ENCODE measurements at regions not wholly inside any gene's neighbourhood (a gene's known extent, or its start where the extent isn't known, plus 50 kb on each side); places are given as distances from the start of the nearest gene placed in this dataset.

DNA sequence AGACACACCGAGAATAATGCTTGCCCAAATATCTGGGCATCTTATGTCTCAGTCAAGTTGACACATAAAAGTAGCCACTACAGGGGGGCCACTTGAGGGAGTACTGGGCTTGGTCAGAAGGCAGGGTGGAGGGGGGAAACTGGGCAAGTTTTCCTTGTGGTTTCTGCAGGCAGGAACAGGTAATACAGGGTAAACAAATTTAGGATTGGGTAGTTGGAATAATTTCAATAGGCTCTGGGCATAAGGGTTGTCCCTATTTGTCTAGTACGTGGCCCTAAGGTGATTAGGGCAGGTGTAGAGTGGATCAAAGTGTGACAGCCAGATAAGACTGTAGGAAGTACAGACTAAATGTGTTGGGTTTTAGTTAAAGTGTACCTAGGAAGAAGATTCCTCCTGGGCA lies 353.1 kb downstream of the TLE4 start:
- H3K4me1 ChIP-seq: no peaks in the 10 kb centered on the region
- no peak for DNase-seq
- ATAC-seq: no peak
- H3K27ac ChIP-seq: no peak overlapping the region
- WGBS, 3 donors: 52 to 81% (median 64%) methylated on average over 2 of the region's 2 CpGs
- H3K9me3 ChIP-seq: no peaks in the 10 kb centered on the region
- intact Hi-C loops (cut with DNase I): no loop called here
- no peaks in the 10 kb centered on the region for H3K27me3 ChIP-seq (ENCODE audit: insufficient read depth in 3 of 3, low read length in 2 of 3)
- TF ChIP-seq, protein P1, sequence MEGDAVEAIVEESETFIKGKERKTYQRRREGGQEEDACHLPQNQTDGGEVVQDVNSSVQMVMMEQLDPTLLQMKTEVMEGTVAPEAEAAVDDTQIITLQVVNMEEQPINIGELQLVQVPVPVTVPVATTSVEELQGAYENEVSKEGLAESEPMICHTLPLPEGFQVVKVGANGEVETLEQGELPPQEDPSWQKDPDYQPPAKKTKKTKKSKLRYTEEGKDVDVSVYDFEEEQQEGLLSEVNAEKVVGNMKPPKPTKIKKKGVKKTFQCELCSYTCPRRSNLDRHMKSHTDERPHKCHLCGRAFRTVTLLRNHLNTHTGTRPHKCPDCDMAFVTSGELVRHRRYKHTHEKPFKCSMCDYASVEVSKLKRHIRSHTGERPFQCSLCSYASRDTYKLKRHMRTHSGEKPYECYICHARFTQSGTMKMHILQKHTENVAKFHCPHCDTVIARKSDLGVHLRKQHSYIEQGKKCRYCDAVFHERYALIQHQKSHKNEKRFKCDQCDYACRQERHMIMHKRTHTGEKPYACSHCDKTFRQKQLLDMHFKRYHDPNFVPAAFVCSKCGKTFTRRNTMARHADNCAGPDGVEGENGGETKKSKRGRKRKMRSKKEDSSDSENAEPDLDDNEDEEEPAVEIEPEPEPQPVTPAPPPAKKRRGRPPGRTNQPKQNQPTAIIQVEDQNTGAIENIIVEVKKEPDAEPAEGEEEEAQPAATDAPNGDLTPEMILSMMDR (IDR thresholded peaks at IDR 0.05): no peak
- H3K36me3 ChIP-seq (ENCODE audit: insufficient read depth in 1 of 2, low read depth in 1 of 2): no peaks in the 10 kb centered on the region
- no peak overlapping the region for H3K4me3 ChIP-seq

DNA sequence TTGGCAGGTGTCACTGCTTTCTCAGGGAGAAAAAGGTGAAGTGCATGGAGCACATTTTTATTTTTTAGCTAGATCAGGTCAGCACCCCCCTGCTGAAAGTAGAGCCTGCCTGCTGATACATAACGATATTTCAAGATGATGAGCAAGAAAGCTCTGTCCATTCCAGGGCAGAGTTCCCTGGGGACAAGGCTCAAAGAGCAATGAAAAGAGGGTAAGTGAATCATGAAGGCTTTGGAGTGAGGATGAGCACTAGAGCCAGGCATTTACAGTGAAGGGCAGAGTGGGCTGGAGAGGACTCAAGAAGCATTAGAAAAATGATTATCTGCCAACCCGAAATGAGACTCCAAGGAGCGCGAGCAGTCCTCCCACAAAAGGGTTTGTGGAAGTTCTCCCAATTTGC lies 345.7 kb downstream of the TLE4 start:
- TF ChIP-seq, protein P1 (IDR thresholded peaks at IDR 0.05): no peak
- H3K27me3 ChIP-seq (ENCODE audit: insufficient read depth in 3 of 3, low read length in 2 of 3): no peaks in the 10 kb centered on the region
- no peaks in the 10 kb centered on the region for H3K36me3 ChIP-seq (ENCODE audit: insufficient read depth in 1 of 2, low read depth in 1 of 2)
- WGBS, 3 donors: 26 to 66% (median 42%) methylated on average over 4 of the region's 4 CpGs
- H3K9me3 ChIP-seq: no peaks in the 10 kb centered on the region
- peak; percentile 48 to 86 (median 84) for ATAC-seq
- intact Hi-C loops (cut with DNase I): no loop called here
- H3K4me1 ChIP-seq: no peaks in the 10 kb centered on the region
- no peak overlapping the region for H3K27ac ChIP-seq
- DNase-seq: no peak
- no peak overlapping the region for H3K4me3 ChIP-seq

DNA sequence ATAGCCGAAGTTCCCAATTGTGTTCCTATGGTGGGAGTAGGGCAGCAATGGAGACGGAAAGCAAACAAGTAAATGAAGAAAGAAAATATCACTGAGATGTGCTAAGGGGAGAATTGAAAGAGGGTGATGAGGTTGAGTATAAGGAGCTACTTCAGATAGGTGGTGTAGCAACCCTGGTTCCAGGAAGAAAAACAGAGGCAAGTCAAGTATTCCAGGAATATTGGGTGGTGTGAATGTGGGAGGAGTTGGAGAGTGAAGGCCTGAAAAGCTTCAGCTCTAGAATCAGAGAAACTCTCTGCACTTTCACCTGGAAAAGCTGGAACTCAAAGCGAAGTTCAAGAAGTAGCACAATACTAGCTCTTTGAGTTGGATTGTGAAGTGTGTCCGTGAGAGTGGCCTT lies 342.1 kb downstream of the TLE4 start:
- DNase-seq: no peak
- Histone ChIP-seq H3K4me1 (no peaks in the 10 kb centered on the region), H3K36me3 (ENCODE audit: insufficient read depth in 1 of 2, low read depth in 1 of 2) (no peaks in the 10 kb centered on the region), H3K27ac (no peak overlapping the region), H3K4me3 (no peak overlapping the region), H3K9me3 (no peaks in the 10 kb centered on the region), H3K27me3 (ENCODE audit: insufficient read depth in 3 of 3, low read length in 2 of 3) (no peaks in the 10 kb centered on the region)
- 96 to 99% (median 96%) methylated on average over 4 of the region's 4 CpGs for WGBS, 3 donors
- no peak for ATAC-seq
- TF ChIP-seq, protein P1 (IDR thresholded peaks at IDR 0.05): no peak
- intact Hi-C loops (cut with DNase I): no loop called here

DNA sequence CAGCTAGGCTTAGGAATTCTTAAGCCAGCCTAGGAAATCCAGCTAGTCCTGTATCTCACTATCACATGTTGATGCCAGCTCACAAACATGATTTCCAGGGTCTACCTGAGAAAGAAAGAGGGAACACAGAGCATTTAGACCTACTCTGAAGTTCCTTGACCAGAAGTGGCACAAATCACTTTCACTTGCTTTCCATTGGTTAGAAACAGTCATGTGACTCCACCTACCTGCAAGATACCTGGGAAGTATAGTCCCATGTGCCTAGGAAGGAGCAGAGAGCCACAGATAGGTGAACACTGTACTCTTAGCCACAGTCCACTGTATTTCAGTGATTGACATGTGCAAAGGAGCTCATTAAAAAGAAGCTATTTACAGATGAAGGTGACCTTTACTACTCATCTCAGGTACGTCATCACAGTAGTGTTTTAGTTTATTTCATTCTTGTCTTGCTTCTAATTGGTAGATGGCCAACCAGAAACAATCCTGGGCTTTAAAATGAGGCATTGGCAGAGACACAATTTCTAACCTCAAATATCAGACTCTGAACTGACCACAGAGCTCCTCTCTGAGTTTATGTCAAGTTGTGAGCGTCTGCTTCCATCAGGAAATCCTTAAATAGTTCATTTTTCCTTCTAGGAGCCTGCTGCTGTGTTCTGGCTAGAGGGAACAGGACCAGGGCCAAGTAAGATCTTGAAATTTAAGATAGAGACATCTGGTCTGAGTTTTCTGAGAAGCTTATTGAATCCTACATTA lies 340.7 kb downstream of the TLE4 start:
- H3K4me3 ChIP-seq: no peak overlapping the region
- H3K9me3 ChIP-seq: no peaks in the 10 kb centered on the region
- DNase-seq (no peak), ATAC-seq (no peak)
- H3K27me3 ChIP-seq (ENCODE audit: insufficient read depth in 3 of 3, low read length in 2 of 3): no peaks in the 10 kb centered on the region
- intact Hi-C loops (cut with DNase I): no loop called here
- 61 to 65% (median 64%) methylated on average over 2 of the region's 2 CpGs for WGBS, 3 donors
- H3K4me1 ChIP-seq: no peaks in the 10 kb centered on the region
- H3K27ac ChIP-seq: no peak overlapping the region
- TF ChIP-seq, protein P1 (IDR thresholded peaks at IDR 0.05): no peak
- H3K36me3 ChIP-seq (ENCODE audit: insufficient read depth in 1 of 2, low read depth in 1 of 2): no peaks in the 10 kb centered on the region

DNA sequence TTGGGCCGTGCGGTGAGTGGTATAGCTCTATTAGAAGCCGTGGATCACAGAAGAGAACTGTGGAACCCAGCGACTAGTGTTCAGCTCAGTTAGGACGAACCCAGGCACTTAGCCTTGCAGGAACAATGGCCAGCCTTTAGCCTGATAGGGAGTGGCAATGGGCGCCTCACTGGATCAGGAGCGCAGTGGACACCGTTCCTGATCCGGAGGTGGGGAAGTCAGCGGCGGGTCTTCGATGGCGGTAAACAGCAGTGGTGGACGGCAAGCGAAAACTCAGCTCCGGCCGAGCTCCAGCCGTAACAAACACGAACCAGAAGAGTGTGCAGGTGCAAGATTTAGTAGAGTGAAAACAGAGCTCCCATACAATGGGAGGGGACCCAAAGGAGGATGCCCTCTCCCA lies 340.0 kb downstream of the TLE4 start:
- H3K4me3 ChIP-seq: no peak overlapping the region
- H3K27me3 ChIP-seq (ENCODE audit: insufficient read depth in 3 of 3, low read length in 2 of 3): no peaks in the 10 kb centered on the region
- H3K36me3 ChIP-seq (ENCODE audit: insufficient read depth in 1 of 2, low read depth in 1 of 2): no peaks in the 10 kb centered on the region
- no peak overlapping the region for H3K27ac ChIP-seq
- WGBS, 3 donors: 93 to 98% (median 94%) methylated on average over 19 of the region's 19 CpGs
- TF ChIP-seq, protein P1 (IDR thresholded peaks at IDR 0.05): no peak
- DNase-seq: no peak
- intact Hi-C loops (cut with DNase I): no loop called here
- H3K4me1 ChIP-seq: no peaks in the 10 kb centered on the region
- no peak for ATAC-seq
- no peaks in the 10 kb centered on the region for H3K9me3 ChIP-seq
